ENCODE measurements at regions not wholly inside any gene's neighbourhood (a gene's known extent, or its start where the extent isn't known, plus 50 kb on each side); places are given as distances from the start of the nearest gene placed in this dataset.

GRCh38 chr7:47719675-47720074 is 137.8 kb upstream of the TNS3 start:
- no peak overlapping the region for H3K4me3 ChIP-seq
- no peak overlapping the region for H3K27ac ChIP-seq
- no peaks in the 10 kb centered on the region for H3K27me3 ChIP-seq (ENCODE audit: low read depth)
- no peaks in the 10 kb centered on the region for H3K36me3 ChIP-seq
- H3K9me3 ChIP-seq, result no peaks in the 10 kb centered on the region
- no peak for ATAC-seq
- TF ChIP-seq CTCF (IDR thresholded peaks at IDR 0.05), result no peak
- H3K4me1 ChIP-seq, result peaks cover 9% of the 10 kb centered on the region
- DNase-seq, result no peak
- intact Hi-C loops (cut with DNase I), result no loop called here

- Histone ChIP-seq H3K36me3 (no peaks in the 10 kb centered on the region), H3K9me3 (no peaks in the 10 kb centered on the region), H3K27ac (no peak overlapping the region), H3K4me1 (peaks cover 9% of the 10 kb centered on the region), H3K27me3 (ENCODE audit: low read depth) (no peaks in the 10 kb centered on the region), H3K4me3 (no peak overlapping the region)
- ATAC-seq, result no peak
- no peak for TF ChIP-seq CTCF (IDR thresholded peaks at IDR 0.05)
- intact Hi-C loops (cut with DNase I), result no loop called here
- DNase-seq, result no peak
These were observed 133.7 kb upstream of the TNS3 start for GRCh38 chr7:47715631-47716068.

- intact Hi-C loops (cut with DNase I), result no loop called here
These were observed 133.0 kb upstream of the TNS3 start for GRCh38 chr7:47714669-47715607.

GRCh38 chr7:47713595-47713994 is 131.7 kb upstream of the TNS3 start:
- ATAC-seq, result no peak
- H3K27me3 ChIP-seq (ENCODE audit: low read depth), result no peaks in the 10 kb centered on the region
- intact Hi-C loops (cut with DNase I), result no loop called here
- no peaks in the 10 kb centered on the region for H3K9me3 ChIP-seq
- no peak for DNase-seq
- no peak overlapping the region for H3K4me3 ChIP-seq
- no peak overlapping the region for H3K27ac ChIP-seq
- no peaks in the 10 kb centered on the region for H3K4me1 ChIP-seq
- no peak for TF ChIP-seq CTCF (IDR thresholded peaks at IDR 0.05)
- H3K36me3 ChIP-seq, result no peaks in the 10 kb centered on the region

More at GRCh38 chr7:47714669-47715607, 133.0 kb upstream of the TNS3 start:
- Histone ChIP-seq H3K36me3 (no peaks in the 10 kb centered on the region), H3K9me3 (no peaks in the 10 kb centered on the region), H3K4me3 (no peak overlapping the region), H3K4me1 (peaks cover 4% of the 10 kb centered on the region), H3K27me3 (ENCODE audit: low read depth) (no peaks in the 10 kb centered on the region), H3K27ac (no peak overlapping the region)
- no peak for ATAC-seq
- TF ChIP-seq CTCF (IDR thresholded peaks at IDR 0.05), result no peak
- no peak for DNase-seq

GRCh38 chr7:47712416-47712815 is 130.5 kb upstream of the TNS3 start:
- Histone ChIP-seq H3K27ac (no peak overlapping the region), H3K36me3 (no peaks in the 10 kb centered on the region), H3K4me3 (no peak overlapping the region), H3K9me3 (no peaks in the 10 kb centered on the region), H3K27me3 (ENCODE audit: low read depth) (no peaks in the 10 kb centered on the region), H3K4me1 (no peaks in the 10 kb centered on the region)
- no peak for TF ChIP-seq CTCF (IDR thresholded peaks at IDR 0.05)
- ATAC-seq, result no peak
- no peak for DNase-seq
- intact Hi-C loops (cut with DNase I), result no loop called here
